Cardiac fibroblast (primary cell): ENCODE measurements at regions not wholly inside any gene's neighbourhood (a gene's known extent, or its start where the extent isn't known, plus 50 kb on each side); places are given as distances from the start of the nearest gene placed in this dataset.

Experiments used
- DNase-seq, 2 donors: peaks; one replicate each; pipeline versions ENCODE4 v3.0.0 to v3.0.0-alpha.2; 2010; ENCODE audit warnings: low read depth in 2 of 2
- H3K4me3 ChIP-seq, 2 donors: replicated peaks in 1 of 2; 1 replicate in 1 of 2; 2 replicates in 1 of 2; pipeline ENCODE4 v1.5.1; 2011; ENCODE audit warnings: low read depth in 2 of 2, low read length in 2 of 2, mild to moderate bottlenecking in 2 of 2, moderate library complexity in 1 of 2
- TF ChIP-seq, protein P1 (sequence below): IDR thresholded peaks from one replicate; pipeline ENCODE4 v1.5.1; 2011; ENCODE audit warnings: low read depth, mild to moderate bottlenecking, low read length, inconsistent platforms

DNA sequence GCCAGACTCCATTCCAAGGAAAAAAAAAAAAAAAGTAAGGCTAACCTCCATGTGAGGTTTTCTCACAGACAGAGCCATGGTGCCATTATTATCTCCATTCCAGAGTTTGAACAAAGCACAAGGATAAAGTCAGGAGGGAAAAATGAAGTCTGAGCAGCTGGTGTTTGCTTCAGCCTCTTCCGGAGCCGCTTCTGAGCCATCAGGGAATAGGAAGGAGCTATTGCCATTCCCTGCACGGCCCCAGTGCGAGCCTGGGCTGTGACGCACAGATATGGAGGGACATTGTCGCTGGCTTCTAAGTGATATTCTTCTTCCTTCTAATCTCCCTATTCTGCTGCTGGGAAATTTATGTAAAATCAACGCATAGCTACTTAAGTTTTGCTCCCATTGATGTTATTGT is 69.5 kb upstream of the PIRT start:
- TF ChIP-seq, protein P1, sequence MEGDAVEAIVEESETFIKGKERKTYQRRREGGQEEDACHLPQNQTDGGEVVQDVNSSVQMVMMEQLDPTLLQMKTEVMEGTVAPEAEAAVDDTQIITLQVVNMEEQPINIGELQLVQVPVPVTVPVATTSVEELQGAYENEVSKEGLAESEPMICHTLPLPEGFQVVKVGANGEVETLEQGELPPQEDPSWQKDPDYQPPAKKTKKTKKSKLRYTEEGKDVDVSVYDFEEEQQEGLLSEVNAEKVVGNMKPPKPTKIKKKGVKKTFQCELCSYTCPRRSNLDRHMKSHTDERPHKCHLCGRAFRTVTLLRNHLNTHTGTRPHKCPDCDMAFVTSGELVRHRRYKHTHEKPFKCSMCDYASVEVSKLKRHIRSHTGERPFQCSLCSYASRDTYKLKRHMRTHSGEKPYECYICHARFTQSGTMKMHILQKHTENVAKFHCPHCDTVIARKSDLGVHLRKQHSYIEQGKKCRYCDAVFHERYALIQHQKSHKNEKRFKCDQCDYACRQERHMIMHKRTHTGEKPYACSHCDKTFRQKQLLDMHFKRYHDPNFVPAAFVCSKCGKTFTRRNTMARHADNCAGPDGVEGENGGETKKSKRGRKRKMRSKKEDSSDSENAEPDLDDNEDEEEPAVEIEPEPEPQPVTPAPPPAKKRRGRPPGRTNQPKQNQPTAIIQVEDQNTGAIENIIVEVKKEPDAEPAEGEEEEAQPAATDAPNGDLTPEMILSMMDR: no peak
- DNase-seq: no peak
- no peak overlapping the region for H3K4me3 ChIP-seq

DNA sequence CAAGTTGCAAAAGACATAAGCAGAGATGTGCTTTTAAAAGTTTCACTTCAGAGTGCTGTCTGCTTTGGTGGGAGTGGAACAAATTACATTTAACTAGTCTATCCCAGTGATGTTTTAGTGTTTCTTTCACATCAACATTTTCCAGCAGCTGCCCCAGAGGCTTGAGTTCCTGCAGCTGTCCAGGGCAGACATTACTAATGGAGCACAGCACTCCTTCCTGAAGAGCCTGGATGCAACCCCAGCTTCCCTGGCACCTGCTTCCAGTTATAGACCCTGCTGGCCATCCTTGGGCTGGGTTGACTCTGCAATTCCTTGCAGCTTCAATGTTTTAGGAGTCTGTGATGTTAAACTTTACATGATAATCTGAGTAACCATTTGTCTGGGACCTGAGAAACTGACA is 61.4 kb upstream of the PIRT start:
- TF ChIP-seq, protein P1: no peak
- DNase-seq: no peak
- H3K4me3 ChIP-seq: no peak overlapping the region

DNA sequence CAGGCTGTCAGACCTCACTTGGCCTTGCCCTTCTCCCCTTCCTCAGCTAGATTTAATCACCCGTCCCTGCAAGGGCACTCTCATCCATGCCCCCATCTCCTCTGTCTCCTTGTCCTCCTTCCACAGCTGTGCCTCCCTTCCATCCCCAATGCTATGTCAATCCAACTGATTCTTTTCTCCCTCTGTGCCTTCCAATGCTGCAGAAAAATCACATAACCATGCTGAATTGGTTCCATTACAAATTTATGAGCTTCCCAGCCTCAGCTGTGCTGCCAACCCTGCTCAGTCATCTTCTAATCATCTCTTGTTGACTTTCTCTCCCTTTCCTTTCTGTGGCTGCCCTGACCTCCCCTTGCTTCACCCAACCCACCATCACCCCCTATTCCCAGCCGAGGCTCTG is 56.3 kb upstream of the PIRT start:
- TF ChIP-seq, protein P1: no peak
- no peak overlapping the region for H3K4me3 ChIP-seq
- DNase-seq: no peak

DNA sequence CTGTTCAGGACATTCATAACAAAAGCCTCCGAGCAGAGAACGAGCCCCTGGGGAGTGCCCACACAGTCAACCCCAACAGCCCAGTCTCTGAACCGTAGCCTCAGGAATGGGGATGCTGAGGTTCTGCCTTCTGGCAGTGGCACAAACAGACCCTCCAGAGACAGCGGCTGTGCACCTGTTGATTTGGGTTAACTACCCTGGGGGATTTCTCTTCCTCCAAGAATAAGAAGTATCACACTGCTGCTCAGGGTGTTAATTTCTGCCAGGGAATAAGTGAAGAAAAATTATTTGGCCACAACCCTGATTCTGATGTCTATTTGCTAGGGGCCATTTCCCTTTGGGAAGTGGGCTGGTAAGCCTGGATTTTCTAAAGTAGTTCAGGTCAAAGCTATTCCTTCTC is 51.0 kb upstream of the PIRT start:
- no peak for DNase-seq
- TF ChIP-seq, protein P1: no peak
- H3K4me3 ChIP-seq: no peak overlapping the region
